H1 (cell line): ENCODE measurements at regions not wholly inside any gene's neighbourhood (a gene's known extent, or its start where the extent isn't known, plus 50 kb on each side); places are given as distances from the start of the nearest gene placed in this dataset.

ENCODE experiments used
- CBX5 ChIP-seq: fragments of 300-800, 300-1000 bp; sonication (generic); IDR thresholded peaks from 2 replicates; pipeline ENCODE4 v1.7.1; 2016; ENCODE audit warnings: antibody characterized with exemption, low read length, low read depth
- GTF2F1 ChIP-seq: IDR thresholded peaks from 2 replicates; pipeline ENCODE4 v1.6.1; 2012; ENCODE audit warnings: low read depth, low read length, improper control_type of control experiment, borderline replicate concordance
- NANOG ChIP-seq: IDR thresholded peaks from 2 replicates; pipeline ENCODE4 v1.6.1; 2011; ENCODE audit warnings: low read length, low read depth, mild to moderate bottlenecking, inconsistent platforms; ENCODE audit not compliant: insufficient read depth, poor library complexity, severe bottlenecking
- PHF8 ChIP-seq: fragments of 200-600 bp; sonication (generic); conservative IDR thresholded peaks from 2 replicates; pipeline ENCODE4 v1.7.1; 2012; ENCODE audit warnings: low read depth, mild to moderate bottlenecking, inconsistent platforms, low read length, moderate library complexity
- POU5F1 ChIP-seq: IDR thresholded peaks from 2 replicates; pipeline ENCODE4 v1.6.1; 2011; ENCODE audit warnings: low read depth, mild to moderate bottlenecking, low read length, moderate library complexity
- RFX5 ChIP-seq: IDR thresholded peaks from 2 replicates; pipeline ENCODE4 v1.6.1; 2011; ENCODE audit warnings: low read depth, low read length, improper control_type of control experiment, borderline replicate concordance
- TF ChIP-seq, protein P1 (sequence below): fragments of 300-600 bp; sonication (generic); IDR thresholded peaks from 2 replicates; pipeline ENCODE4 v1.7.1; 2012; ENCODE audit warnings: low read length, moderate library complexity, mild to moderate bottlenecking, inconsistent platforms; ENCODE audit not compliant: insufficient replicate concordance

- TF ChIP-seq, protein P1, sequence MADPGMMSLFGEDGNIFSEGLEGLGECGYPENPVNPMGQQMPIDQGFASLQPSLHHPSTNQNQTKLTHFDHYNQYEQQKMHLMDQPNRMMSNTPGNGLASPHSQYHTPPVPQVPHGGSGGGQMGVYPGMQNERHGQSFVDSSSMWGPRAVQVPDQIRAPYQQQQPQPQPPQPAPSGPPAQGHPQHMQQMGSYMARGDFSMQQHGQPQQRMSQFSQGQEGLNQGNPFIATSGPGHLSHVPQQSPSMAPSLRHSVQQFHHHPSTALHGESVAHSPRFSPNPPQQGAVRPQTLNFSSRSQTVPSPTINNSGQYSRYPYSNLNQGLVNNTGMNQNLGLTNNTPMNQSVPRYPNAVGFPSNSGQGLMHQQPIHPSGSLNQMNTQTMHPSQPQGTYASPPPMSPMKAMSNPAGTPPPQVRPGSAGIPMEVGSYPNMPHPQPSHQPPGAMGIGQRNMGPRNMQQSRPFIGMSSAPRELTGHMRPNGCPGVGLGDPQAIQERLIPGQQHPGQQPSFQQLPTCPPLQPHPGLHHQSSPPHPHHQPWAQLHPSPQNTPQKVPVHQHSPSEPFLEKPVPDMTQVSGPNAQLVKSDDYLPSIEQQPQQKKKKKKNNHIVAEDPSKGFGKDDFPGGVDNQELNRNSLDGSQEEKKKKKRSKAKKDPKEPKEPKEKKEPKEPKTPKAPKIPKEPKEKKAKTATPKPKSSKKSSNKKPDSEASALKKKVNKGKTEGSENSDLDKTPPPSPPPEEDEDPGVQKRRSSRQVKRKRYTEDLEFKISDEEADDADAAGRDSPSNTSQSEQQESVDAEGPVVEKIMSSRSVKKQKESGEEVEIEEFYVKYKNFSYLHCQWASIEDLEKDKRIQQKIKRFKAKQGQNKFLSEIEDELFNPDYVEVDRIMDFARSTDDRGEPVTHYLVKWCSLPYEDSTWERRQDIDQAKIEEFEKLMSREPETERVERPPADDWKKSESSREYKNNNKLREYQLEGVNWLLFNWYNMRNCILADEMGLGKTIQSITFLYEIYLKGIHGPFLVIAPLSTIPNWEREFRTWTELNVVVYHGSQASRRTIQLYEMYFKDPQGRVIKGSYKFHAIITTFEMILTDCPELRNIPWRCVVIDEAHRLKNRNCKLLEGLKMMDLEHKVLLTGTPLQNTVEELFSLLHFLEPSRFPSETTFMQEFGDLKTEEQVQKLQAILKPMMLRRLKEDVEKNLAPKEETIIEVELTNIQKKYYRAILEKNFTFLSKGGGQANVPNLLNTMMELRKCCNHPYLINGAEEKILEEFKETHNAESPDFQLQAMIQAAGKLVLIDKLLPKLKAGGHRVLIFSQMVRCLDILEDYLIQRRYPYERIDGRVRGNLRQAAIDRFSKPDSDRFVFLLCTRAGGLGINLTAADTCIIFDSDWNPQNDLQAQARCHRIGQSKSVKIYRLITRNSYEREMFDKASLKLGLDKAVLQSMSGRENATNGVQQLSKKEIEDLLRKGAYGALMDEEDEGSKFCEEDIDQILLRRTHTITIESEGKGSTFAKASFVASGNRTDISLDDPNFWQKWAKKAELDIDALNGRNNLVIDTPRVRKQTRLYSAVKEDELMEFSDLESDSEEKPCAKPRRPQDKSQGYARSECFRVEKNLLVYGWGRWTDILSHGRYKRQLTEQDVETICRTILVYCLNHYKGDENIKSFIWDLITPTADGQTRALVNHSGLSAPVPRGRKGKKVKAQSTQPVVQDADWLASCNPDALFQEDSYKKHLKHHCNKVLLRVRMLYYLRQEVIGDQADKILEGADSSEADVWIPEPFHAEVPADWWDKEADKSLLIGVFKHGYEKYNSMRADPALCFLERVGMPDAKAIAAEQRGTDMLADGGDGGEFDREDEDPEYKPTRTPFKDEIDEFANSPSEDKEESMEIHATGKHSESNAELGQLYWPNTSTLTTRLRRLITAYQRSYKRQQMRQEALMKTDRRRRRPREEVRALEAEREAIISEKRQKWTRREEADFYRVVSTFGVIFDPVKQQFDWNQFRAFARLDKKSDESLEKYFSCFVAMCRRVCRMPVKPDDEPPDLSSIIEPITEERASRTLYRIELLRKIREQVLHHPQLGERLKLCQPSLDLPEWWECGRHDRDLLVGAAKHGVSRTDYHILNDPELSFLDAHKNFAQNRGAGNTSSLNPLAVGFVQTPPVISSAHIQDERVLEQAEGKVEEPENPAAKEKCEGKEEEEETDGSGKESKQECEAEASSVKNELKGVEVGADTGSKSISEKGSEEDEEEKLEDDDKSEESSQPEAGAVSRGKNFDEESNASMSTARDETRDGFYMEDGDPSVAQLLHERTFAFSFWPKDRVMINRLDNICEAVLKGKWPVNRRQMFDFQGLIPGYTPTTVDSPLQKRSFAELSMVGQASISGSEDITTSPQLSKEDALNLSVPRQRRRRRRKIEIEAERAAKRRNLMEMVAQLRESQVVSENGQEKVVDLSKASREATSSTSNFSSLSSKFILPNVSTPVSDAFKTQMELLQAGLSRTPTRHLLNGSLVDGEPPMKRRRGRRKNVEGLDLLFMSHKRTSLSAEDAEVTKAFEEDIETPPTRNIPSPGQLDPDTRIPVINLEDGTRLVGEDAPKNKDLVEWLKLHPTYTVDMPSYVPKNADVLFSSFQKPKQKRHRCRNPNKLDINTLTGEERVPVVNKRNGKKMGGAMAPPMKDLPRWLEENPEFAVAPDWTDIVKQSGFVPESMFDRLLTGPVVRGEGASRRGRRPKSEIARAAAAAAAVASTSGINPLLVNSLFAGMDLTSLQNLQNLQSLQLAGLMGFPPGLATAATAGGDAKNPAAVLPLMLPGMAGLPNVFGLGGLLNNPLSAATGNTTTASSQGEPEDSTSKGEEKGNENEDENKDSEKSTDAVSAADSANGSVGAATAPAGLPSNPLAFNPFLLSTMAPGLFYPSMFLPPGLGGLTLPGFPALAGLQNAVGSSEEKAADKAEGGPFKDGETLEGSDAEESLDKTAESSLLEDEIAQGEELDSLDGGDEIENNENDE = no peak
- TF ChIP-seq RFX5 (no peak), POU5F1 (no peak), NANOG (no peak), GTF2F1 (no peak), PHF8 (no peak), CBX5 (no peak)
Measured at GRCh38 chr13:94784066-94784465, 71.7 kb upstream of the SOX21 start (continued).
